Neural progenitor cell (in vitro differentiated cells): ENCODE measurements at regions not wholly inside any gene's neighbourhood (a gene's known extent, or its start where the extent isn't known, plus 50 kb on each side); places are given as distances from the start of the nearest gene placed in this dataset.

Experiments used
- CTCF ChIP-seq: fragments of 200-600 bp; sonication (generic); IDR thresholded peaks from 2 replicates; pipeline ENCODE4 v1.5.1; 2017; ENCODE audit warnings: antibody characterized with exemption, mild to moderate bottlenecking
- EZH2phosphoT487 ChIP-seq: fragments of 200-600 bp; sonication (generic); IDR thresholded peaks from 2 replicates; pipeline ENCODE4 v1.6.1; 2017; ENCODE audit warnings: antibody characterized with exemption

GRCh38 chr18:5693699-5694294, 150.0 kb upstream of the EPB41L3 start:
- TF ChIP-seq CTCF, result no peak
- TF ChIP-seq EZH2phosphoT487, result no peak
